ENCODE measurements at regions not wholly inside any gene's neighbourhood (a gene's known extent, or its start where the extent isn't known, plus 50 kb on each side); places are given as distances from the start of the nearest gene placed in this dataset.

DNA sequence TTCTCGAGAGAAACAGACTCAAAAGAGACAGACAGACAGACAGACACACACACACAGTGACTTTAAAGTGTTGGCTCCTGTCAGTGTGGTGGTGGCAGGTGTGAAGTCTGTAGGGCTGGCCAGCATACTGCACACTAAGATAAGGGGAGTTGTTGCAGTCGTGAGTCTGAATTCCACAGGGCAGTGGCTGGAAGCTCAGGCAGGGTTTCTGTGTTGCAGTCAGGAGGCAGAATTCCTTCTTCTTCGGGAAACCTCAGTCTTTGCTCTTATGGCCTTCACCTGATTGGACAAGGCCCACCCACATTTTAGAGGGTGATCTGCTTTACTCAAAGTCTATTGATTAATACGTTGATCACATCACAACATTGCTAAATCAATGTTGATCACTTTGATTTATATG, 478.4 kb upstream of the HS6ST1 start:
- TF ChIP-seq, protein P1, sequence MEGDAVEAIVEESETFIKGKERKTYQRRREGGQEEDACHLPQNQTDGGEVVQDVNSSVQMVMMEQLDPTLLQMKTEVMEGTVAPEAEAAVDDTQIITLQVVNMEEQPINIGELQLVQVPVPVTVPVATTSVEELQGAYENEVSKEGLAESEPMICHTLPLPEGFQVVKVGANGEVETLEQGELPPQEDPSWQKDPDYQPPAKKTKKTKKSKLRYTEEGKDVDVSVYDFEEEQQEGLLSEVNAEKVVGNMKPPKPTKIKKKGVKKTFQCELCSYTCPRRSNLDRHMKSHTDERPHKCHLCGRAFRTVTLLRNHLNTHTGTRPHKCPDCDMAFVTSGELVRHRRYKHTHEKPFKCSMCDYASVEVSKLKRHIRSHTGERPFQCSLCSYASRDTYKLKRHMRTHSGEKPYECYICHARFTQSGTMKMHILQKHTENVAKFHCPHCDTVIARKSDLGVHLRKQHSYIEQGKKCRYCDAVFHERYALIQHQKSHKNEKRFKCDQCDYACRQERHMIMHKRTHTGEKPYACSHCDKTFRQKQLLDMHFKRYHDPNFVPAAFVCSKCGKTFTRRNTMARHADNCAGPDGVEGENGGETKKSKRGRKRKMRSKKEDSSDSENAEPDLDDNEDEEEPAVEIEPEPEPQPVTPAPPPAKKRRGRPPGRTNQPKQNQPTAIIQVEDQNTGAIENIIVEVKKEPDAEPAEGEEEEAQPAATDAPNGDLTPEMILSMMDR (IDR thresholded peaks at IDR 0.05): no peak
- TF ChIP-seq GRHL2 (CRISPR knock-in tag; IDR thresholded peaks at IDR 0.05; ENCODE audit: insufficient replicate concordance, severe bottlenecking): no peak
- no peak for TF ChIP-seq ZNF396 (CRISPR knock-in tag; IDR thresholded peaks at IDR 0.05; ENCODE audit: borderline replicate concordance)
- TF ChIP-seq, protein P2, sequence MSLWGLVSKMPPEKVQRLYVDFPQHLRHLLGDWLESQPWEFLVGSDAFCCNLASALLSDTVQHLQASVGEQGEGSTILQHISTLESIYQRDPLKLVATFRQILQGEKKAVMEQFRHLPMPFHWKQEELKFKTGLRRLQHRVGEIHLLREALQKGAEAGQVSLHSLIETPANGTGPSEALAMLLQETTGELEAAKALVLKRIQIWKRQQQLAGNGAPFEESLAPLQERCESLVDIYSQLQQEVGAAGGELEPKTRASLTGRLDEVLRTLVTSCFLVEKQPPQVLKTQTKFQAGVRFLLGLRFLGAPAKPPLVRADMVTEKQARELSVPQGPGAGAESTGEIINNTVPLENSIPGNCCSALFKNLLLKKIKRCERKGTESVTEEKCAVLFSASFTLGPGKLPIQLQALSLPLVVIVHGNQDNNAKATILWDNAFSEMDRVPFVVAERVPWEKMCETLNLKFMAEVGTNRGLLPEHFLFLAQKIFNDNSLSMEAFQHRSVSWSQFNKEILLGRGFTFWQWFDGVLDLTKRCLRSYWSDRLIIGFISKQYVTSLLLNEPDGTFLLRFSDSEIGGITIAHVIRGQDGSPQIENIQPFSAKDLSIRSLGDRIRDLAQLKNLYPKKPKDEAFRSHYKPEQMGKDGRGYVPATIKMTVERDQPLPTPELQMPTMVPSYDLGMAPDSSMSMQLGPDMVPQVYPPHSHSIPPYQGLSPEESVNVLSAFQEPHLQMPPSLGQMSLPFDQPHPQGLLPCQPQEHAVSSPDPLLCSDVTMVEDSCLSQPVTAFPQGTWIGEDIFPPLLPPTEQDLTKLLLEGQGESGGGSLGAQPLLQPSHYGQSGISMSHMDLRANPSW (CRISPR knock-in tag; conservative IDR thresholded peaks at IDR 0.05; ENCODE audit: low read depth): no peak
- TF ChIP-seq ZNF263 (CRISPR knock-in tag; IDR thresholded peaks at IDR 0.05; ENCODE audit: low read depth): no peak
- TF ChIP-seq, protein P3, sequence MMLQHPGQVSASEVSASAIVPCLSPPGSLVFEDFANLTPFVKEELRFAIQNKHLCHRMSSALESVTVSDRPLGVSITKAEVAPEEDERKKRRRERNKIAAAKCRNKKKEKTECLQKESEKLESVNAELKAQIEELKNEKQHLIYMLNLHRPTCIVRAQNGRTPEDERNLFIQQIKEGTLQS (CRISPR knock-in tag; conservative IDR thresholded peaks at IDR 0.05): no peak
- no peak for TF ChIP-seq ZBTB21 (CRISPR knock-in tag; IDR thresholded peaks at IDR 0.05; ENCODE audit: borderline replicate concordance)
- TF ChIP-seq, protein P4, sequence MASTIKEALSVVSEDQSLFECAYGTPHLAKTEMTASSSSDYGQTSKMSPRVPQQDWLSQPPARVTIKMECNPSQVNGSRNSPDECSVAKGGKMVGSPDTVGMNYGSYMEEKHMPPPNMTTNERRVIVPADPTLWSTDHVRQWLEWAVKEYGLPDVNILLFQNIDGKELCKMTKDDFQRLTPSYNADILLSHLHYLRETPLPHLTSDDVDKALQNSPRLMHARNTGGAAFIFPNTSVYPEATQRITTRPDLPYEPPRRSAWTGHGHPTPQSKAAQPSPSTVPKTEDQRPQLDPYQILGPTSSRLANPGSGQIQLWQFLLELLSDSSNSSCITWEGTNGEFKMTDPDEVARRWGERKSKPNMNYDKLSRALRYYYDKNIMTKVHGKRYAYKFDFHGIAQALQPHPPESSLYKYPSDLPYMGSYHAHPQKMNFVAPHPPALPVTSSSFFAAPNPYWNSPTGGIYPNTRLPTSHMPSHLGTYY (CRISPR knock-in tag; IDR thresholded peaks at IDR 0.05): no peak
- TF ChIP-seq, protein P5, sequence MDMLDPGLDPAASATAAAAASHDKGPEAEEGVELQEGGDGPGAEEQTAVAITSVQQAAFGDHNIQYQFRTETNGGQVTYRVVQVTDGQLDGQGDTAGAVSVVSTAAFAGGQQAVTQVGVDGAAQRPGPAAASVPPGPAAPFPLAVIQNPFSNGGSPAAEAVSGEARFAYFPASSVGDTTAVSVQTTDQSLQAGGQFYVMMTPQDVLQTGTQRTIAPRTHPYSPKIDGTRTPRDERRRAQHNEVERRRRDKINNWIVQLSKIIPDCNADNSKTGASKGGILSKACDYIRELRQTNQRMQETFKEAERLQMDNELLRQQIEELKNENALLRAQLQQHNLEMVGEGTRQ (CRISPR knock-in tag; IDR thresholded peaks at IDR 0.05): no peak
- TF ChIP-seq, protein P6, sequence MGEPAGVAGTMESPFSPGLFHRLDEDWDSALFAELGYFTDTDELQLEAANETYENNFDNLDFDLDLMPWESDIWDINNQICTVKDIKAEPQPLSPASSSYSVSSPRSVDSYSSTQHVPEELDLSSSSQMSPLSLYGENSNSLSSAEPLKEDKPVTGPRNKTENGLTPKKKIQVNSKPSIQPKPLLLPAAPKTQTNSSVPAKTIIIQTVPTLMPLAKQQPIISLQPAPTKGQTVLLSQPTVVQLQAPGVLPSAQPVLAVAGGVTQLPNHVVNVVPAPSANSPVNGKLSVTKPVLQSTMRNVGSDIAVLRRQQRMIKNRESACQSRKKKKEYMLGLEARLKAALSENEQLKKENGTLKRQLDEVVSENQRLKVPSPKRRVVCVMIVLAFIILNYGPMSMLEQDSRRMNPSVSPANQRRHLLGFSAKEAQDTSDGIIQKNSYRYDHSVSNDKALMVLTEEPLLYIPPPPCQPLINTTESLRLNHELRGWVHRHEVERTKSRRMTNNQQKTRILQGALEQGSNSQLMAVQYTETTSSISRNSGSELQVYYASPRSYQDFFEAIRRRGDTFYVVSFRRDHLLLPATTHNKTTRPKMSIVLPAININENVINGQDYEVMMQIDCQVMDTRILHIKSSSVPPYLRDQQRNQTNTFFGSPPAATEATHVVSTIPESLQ (CRISPR knock-in tag; IDR thresholded peaks at IDR 0.05): no peak
- TF ChIP-seq, protein P7, sequence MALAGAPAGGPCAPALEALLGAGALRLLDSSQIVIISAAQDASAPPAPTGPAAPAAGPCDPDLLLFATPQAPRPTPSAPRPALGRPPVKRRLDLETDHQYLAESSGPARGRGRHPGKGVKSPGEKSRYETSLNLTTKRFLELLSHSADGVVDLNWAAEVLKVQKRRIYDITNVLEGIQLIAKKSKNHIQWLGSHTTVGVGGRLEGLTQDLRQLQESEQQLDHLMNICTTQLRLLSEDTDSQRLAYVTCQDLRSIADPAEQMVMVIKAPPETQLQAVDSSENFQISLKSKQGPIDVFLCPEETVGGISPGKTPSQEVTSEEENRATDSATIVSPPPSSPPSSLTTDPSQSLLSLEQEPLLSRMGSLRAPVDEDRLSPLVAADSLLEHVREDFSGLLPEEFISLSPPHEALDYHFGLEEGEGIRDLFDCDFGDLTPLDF (CRISPR knock-in tag; IDR thresholded peaks at IDR 0.05): no peak
- TF ChIP-seq JUN (CRISPR knock-in tag; IDR thresholded peaks at IDR 0.05): no peak
